Activated CD4-positive, alpha-beta T cell treated with anti-CD3 and anti-CD28 coated beads, Interleukin-2, amount 50 U/mL, for 48 hours (primary cell): ENCODE measurements at regions not wholly inside any gene's neighbourhood (a gene's known extent, or its start where the extent isn't known, plus 50 kb on each side); places are given as distances from the start of the nearest gene placed in this dataset.
"Not testable (repeated sequence)": the region's sequence is repeated elsewhere in the genome, so short reads cannot be mapped to it uniquely, and the experiment has no call there.

Experiments
- DNase-seq, 2 experiments: peaks; one replicate each; pipeline ENCODE4 v3.0.0-alpha.2; 2020

GRCh38 chr11:13137844-13138301, 128.8 kb downstream of the RASSF10 start:
- DNase-seq, result no peak

GRCh38 chr11:13139085-13139484, 130.0 kb downstream of the RASSF10 start:
- DNase-seq, result not testable (repeated sequence)

GRCh38 chr11:13140028-13140870, 131.1 kb downstream of the RASSF10 start:
- DNase-seq, result no peak

GRCh38 chr11:13140873-13141655, 131.9 kb downstream of the RASSF10 start:
- DNase-seq, result no peak

- no peak for DNase-seq
Measured at GRCh38 chr11:13141731-13142709, 132.9 kb downstream of the RASSF10 start.

GRCh38 chr11:13143486-13144297, 133.9 kb upstream of the BMAL1 start:
- DNase-seq, result no peak

- DNase-seq, result no peak
Measured at GRCh38 chr11:13145461-13145860, 132.1 kb upstream of the BMAL1 start.

GRCh38 chr11:13149991-13150390, 127.6 kb upstream of the BMAL1 start:
- no peak for DNase-seq

GRCh38 chr11:13150487-13150886, 127.1 kb upstream of the BMAL1 start:
- no peak for DNase-seq

GRCh38 chr11:13152264-13152663, 125.3 kb upstream of the BMAL1 start:
- DNase-seq, result no peak

GRCh38 chr11:13152736-13153541, 124.7 kb upstream of the BMAL1 start:
- no peak for DNase-seq

GRCh38 chr11:13154374-13154773, 123.2 kb upstream of the BMAL1 start:
- not testable (repeated sequence) for DNase-seq

GRCh38 chr11:13160346-13160745, 117.2 kb upstream of the BMAL1 start:
- DNase-seq, result no peak

GRCh38 chr11:13160806-13161205, 116.8 kb upstream of the BMAL1 start:
- no peak for DNase-seq

GRCh38 chr11:13163158-13163557, 114.4 kb upstream of the BMAL1 start:
- no peak for DNase-seq

GRCh38 chr11:13166036-13166435, 111.6 kb upstream of the BMAL1 start:
- no peak for DNase-seq

- no peak for DNase-seq
Measured at GRCh38 chr11:13168271-13168670, 109.3 kb upstream of the BMAL1 start.

- no peak for DNase-seq
Measured at GRCh38 chr11:13169709-13170108, 107.9 kb upstream of the BMAL1 start.

- no peak for DNase-seq
Measured at GRCh38 chr11:13174090-13174489, 103.5 kb upstream of the BMAL1 start.

- DNase-seq, result no peak
Measured at GRCh38 chr11:13183094-13183825, 94.3 kb upstream of the BMAL1 start.
